ENCODE measurements at regions not wholly inside any gene's neighbourhood (a gene's known extent, or its start where the extent isn't known, plus 50 kb on each side); places are given as distances from the start of the nearest gene placed in this dataset.

DNA sequence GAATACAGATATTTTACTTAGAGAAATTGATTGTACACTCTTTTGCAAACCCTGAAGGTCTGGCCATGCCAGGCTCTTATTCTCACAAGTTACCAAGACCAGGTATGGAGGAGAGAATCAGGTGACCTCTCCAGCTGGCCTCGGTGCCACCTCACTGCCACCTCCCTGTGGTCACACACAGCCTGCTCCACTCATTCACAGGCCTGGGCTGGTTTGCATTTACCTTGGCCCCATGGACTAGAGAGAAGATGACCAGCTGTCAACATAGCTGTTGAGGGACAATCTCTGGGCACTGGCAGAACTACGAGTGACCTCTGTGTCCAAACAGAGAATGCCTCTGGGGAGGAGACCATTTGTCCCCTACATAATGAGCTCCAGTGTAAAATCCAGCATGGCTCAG is 291.2 kb upstream of the RUNX1 start:
- no peak for DNase-seq (ENCODE audit: low read depth in 1 of 2, low spot score in 1 of 2)
- ATAC-seq: no peak
- FAIRE-seq: no peak
- H3K4me1 ChIP-seq: no peaks in the 10 kb centered on the region
- 11% methylated on average over 1 of the region's 2 CpGs for WGBS (ENCODE audit: missing lambda C conversion rate)
- H3K4me2 ChIP-seq: no peak overlapping the region
- no peak for TF ChIP-seq NPAS2 (CRISPR knock-in tag; IDR thresholded peaks at IDR 0.05; ENCODE audit: borderline replicate concordance)
- no peak for TF ChIP-seq ZNF302 (CRISPR knock-in tag; IDR thresholded peaks at IDR 0.05)
- TF ChIP-seq GATA3 (IDR thresholded peaks at IDR 0.05; ENCODE audit: borderline replicate concordance): no peak
- TF ChIP-seq KDM5A (IDR thresholded peaks at IDR 0.05): no peak
- no peak for TF ChIP-seq ESRRA (IDR thresholded peaks at IDR 0.05; ENCODE audit: borderline replicate concordance, low read length)
- TF ChIP-seq, protein P1, sequence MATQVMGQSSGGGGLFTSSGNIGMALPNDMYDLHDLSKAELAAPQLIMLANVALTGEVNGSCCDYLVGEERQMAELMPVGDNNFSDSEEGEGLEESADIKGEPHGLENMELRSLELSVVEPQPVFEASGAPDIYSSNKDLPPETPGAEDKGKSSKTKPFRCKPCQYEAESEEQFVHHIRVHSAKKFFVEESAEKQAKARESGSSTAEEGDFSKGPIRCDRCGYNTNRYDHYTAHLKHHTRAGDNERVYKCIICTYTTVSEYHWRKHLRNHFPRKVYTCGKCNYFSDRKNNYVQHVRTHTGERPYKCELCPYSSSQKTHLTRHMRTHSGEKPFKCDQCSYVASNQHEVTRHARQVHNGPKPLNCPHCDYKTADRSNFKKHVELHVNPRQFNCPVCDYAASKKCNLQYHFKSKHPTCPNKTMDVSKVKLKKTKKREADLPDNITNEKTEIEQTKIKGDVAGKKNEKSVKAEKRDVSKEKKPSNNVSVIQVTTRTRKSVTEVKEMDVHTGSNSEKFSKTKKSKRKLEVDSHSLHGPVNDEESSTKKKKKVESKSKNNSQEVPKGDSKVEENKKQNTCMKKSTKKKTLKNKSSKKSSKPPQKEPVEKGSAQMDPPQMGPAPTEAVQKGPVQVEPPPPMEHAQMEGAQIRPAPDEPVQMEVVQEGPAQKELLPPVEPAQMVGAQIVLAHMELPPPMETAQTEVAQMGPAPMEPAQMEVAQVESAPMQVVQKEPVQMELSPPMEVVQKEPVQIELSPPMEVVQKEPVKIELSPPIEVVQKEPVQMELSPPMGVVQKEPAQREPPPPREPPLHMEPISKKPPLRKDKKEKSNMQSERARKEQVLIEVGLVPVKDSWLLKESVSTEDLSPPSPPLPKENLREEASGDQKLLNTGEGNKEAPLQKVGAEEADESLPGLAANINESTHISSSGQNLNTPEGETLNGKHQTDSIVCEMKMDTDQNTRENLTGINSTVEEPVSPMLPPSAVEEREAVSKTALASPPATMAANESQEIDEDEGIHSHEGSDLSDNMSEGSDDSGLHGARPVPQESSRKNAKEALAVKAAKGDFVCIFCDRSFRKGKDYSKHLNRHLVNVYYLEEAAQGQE (IDR thresholded peaks at IDR 0.05): no peak
- TF ChIP-seq POLR2A (IDR thresholded peaks at IDR 0.05; ENCODE audit: low read length): no peak
- TF ChIP-seq ZC3H11A (IDR thresholded peaks at IDR 0.05): no peak
- TF ChIP-seq PHF8 (IDR thresholded peaks at IDR 0.05; ENCODE audit: borderline replicate concordance, low read depth): no peak
- TF ChIP-seq, protein P2, sequence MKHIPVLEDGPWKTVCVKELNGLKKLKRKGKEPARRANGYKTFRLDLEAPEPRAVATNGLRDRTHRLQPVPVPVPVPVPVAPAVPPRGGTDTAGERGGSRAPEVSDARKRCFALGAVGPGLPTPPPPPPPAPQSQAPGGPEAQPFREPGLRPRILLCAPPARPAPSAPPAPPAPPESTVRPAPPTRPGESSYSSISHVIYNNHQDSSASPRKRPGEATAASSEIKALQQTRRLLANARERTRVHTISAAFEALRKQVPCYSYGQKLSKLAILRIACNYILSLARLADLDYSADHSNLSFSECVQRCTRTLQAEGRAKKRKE (CRISPR knock-in tag; IDR thresholded peaks at IDR 0.05; ENCODE audit: low read depth): no peak
- TF ChIP-seq JUNB (IDR thresholded peaks at IDR 0.05): no peak
- TF ChIP-seq HOXB13 (CRISPR knock-in tag; IDR thresholded peaks at IDR 0.05; ENCODE audit: low read depth): no peak
- TF ChIP-seq, protein P3, sequence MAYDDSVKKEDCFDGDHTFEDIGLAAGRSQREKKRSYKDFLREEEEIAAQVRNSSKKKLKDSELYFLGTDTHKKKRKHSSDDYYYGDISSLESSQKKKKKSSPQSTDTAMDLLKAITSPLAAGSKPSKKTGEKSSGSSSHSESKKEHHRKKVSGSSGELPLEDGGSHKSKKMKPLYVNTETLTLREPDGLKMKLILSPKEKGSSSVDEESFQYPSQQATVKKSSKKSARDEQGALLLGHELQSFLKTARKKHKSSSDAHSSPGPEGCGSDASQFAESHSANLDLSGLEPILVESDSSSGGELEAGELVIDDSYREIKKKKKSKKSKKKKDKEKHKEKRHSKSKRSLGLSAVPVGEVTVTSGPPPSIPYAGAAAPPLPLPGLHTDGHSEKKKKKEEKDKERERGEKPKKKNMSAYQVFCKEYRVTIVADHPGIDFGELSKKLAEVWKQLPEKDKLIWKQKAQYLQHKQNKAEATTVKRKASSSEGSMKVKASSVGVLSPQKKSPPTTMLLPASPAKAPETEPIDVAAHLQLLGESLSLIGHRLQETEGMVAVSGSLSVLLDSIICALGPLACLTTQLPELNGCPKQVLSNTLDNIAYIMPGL (CRISPR knock-in tag; IDR thresholded peaks at IDR 0.05; ENCODE audit: borderline replicate concordance): no peak
- no peak overlapping the region for H3K27ac ChIP-seq
- H3K9me3 ChIP-seq: no peaks in the 10 kb centered on the region
- ChIA-PET POLR2A (no interaction called here), CTCF (no interaction called here)
- no peak overlapping the region for H3K4me3 ChIP-seq

DNA sequence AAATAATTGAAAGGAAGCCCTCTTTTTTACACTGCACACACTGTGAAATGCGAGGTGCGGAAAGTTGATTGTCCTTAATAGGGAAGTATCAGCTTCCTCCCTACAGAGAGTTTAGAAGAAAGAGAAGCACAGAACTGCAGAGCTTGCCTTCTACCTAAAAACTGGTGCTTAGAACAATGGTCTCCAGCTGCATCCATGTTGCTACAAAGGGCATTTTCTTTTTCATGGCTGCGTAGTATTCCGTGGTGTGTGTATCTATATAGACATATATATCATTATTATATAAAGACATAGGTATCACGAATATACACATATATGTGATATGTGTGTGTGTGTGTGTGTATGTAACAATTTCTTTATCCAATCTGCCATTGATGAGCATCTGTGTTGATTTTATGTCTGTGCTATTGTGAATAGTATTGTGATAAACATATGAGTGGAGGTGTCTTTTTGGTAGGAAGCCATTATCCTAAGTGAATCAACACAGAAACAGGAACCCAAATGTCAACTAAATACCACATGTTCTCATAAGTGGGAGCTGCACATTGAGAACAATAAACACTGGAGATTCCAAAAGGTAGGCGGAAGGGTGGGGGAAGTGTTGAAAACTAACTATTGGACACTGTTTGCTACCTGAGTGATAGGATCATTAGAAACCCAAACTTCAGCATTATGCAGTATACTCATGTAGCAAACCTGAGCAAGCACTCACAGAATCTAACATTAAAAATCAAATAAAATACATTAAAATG is 290.0 kb upstream of the RUNX1 start:
- DNase-seq (ENCODE audit: low read depth in 1 of 2, low spot score in 1 of 2) (no peak), ATAC-seq (no peak), FAIRE-seq (no peak)
- Histone ChIP-seq H3K4me3 (no peak overlapping the region), H3K4me2 (no peak overlapping the region), H3K9me3 (no peaks in the 10 kb centered on the region), H3K4me1 (no peaks in the 10 kb centered on the region), H3K27ac (no peak overlapping the region)
- ChIA-PET POLR2A (no interaction called here), CTCF (no interaction called here)
- 81% methylated on average over 6 of the region's 6 CpGs for WGBS (ENCODE audit: missing lambda C conversion rate)
- TF ChIP-seq CBX8 (IDR thresholded peaks at IDR 0.05) (no peak), RNF2 (IDR thresholded peaks at IDR 0.05; ENCODE audit: borderline replicate concordance, low read depth) (no peak), JUNB (IDR thresholded peaks at IDR 0.05) (no peak), GATA3 (IDR thresholded peaks at IDR 0.05; ENCODE audit: borderline replicate concordance) (no peak), ESRRA (IDR thresholded peaks at IDR 0.05; ENCODE audit: borderline replicate concordance, low read length) (no peak), HOXB5 (CRISPR knock-in tag; IDR thresholded peaks at IDR 0.05) (no peak), ZFP36 (IDR thresholded peaks at IDR 0.05; ENCODE audit: borderline replicate concordance, partially characterized antibody) (no peak), TFCP2L1 (CRISPR knock-in tag; IDR thresholded peaks at IDR 0.05) (no peak), ZNF302 (CRISPR knock-in tag; IDR thresholded peaks at IDR 0.05) (no peak), EHF (CRISPR knock-in tag; IDR thresholded peaks at IDR 0.05) (no peak), FOSB (CRISPR knock-in tag; IDR thresholded peaks at IDR 0.05) (no peak), TP53 (CRISPR knock-in tag; IDR thresholded peaks at IDR 0.05) (no peak), HOXA7 (CRISPR knock-in tag; IDR thresholded peaks at IDR 0.05) (no peak), SREBF2 (IDR thresholded peaks at IDR 0.05) (no peak), RARB (CRISPR knock-in tag; IDR thresholded peaks at IDR 0.05) (no peak), EHMT2 (IDR thresholded peaks at IDR 0.05; ENCODE audit: low read depth) (no peak)
- TF ChIP-seq, protein P3 (CRISPR knock-in tag; IDR thresholded peaks at IDR 0.05; ENCODE audit: borderline replicate concordance): no peak
- TF ChIP-seq, protein P4, sequence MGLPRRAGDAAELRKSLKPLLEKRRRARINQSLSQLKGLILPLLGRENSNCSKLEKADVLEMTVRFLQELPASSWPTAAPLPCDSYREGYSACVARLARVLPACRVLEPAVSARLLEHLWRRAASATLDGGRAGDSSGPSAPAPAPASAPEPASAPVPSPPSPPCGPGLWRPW (IDR thresholded peaks at IDR 0.05): no peak
- TF ChIP-seq, protein P5, sequence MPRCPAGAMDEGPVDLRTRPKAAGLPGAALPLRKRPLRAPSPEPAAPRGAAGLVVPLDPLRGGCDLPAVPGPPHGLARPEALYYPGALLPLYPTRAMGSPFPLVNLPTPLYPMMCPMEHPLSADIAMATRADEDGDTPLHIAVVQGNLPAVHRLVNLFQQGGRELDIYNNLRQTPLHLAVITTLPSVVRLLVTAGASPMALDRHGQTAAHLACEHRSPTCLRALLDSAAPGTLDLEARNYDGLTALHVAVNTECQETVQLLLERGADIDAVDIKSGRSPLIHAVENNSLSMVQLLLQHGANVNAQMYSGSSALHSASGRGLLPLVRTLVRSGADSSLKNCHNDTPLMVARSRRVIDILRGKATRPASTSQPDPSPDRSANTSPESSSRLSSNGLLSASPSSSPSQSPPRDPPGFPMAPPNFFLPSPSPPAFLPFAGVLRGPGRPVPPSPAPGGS (IDR thresholded peaks at IDR 0.05): no peak

All from A549 (cell line).